Nephron (organoid): ENCODE measurements at regions not wholly inside any gene's neighbourhood (a gene's known extent, or its start where the extent isn't known, plus 50 kb on each side); places are given as distances from the start of the nearest gene placed in this dataset.

Experiments used
- H3K27ac Mint-ChIP-seq, 3 experiments: 2 replicates each; pipeline ENCODE4 v1.8.0; 2020; ENCODE audit warnings: mixed read lengths in 3 of 3, mild to moderate bottlenecking in 2 of 3, moderate library complexity in 1 of 3
- H3K27me3 Mint-ChIP-seq: 2 replicates; pipeline ENCODE4 v1.8.0; 2021; ENCODE audit warnings: low read depth, mild to moderate bottlenecking, moderate library complexity, mixed read lengths
- H3K36me3 Mint-ChIP-seq: 2 replicates; pipeline ENCODE4 v1.8.0; 2020; ENCODE audit warnings: low read depth, mixed read lengths
- H3K4me1 Mint-ChIP-seq: 2 replicates; pipeline ENCODE4 v1.8.0; 2020; ENCODE audit warnings: mixed read lengths
- H3K4me3 Mint-ChIP-seq, 3 experiments: 2 replicates each; pipeline ENCODE4 v1.8.0; 2020; ENCODE audit warnings: mild to moderate bottlenecking in 3 of 3, mixed read lengths in 3 of 3, moderate library complexity in 2 of 3
- H3K9me3 Mint-ChIP-seq: 2 replicates; pipeline ENCODE4 v1.8.0; 2020; ENCODE audit warnings: mixed read lengths
- TF ChIP-seq, protein P1 (sequence below), 3 experiments: fragments of 200-600 bp; sonication (generic); IDR thresholded peaks; one replicate each; pipeline ENCODE4 v1.5.0; 2021; ENCODE audit warnings: antibody characterized with exemption in 3 of 3; ENCODE audit not compliant: unreplicated experiment in 3 of 3

DNA sequence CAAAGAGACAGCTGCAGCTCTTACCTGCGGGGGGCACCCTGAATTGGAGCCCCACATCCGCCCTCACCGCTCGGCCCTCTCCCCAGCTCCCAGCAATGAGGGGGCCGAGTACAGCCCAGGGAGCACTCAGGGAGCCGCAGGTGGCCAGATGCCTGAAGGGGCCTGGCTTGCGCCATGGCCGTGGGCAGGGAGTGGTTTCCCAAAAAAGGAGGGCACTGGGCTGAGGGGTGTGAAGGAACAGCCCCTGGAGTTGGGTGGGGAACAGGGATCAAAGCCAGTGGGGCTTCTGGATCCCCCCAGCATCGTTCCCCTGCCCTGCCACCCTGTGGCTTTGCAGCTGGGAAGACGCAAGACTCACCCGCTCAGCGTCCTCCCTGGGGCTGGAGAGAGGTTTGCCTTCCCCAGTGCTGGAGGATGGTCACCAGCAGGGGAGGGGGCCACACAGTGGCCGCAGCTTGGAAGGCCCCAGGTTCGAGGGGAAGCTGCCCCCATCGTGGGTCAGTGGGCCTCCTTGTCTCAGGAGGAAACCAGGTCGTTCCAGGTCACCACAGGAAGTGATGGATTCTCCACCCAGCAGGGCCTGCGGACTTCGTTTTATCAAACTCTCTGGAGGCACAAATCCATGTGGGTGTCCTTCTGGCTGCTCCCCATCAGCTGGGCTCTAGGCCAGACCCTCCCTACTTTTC is 68.2 kb upstream of the HPCAL1 start:
- H3K27me3 Mint-ChIP-seq: peaks cover 34% of the 10 kb centered on the region
- no peak overlapping the region for H3K4me3 Mint-ChIP-seq
- no peak overlapping the region for H3K27ac Mint-ChIP-seq
- TF ChIP-seq, protein P1, sequence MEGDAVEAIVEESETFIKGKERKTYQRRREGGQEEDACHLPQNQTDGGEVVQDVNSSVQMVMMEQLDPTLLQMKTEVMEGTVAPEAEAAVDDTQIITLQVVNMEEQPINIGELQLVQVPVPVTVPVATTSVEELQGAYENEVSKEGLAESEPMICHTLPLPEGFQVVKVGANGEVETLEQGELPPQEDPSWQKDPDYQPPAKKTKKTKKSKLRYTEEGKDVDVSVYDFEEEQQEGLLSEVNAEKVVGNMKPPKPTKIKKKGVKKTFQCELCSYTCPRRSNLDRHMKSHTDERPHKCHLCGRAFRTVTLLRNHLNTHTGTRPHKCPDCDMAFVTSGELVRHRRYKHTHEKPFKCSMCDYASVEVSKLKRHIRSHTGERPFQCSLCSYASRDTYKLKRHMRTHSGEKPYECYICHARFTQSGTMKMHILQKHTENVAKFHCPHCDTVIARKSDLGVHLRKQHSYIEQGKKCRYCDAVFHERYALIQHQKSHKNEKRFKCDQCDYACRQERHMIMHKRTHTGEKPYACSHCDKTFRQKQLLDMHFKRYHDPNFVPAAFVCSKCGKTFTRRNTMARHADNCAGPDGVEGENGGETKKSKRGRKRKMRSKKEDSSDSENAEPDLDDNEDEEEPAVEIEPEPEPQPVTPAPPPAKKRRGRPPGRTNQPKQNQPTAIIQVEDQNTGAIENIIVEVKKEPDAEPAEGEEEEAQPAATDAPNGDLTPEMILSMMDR (IDR thresholded peaks at IDR 0.05; ENCODE audit: unreplicated experiment in 3 of 3): no peak
- no peaks in the 10 kb centered on the region for H3K9me3 Mint-ChIP-seq
- no peaks in the 10 kb centered on the region for H3K4me1 Mint-ChIP-seq
- H3K36me3 Mint-ChIP-seq: no peaks in the 10 kb centered on the region

DNA sequence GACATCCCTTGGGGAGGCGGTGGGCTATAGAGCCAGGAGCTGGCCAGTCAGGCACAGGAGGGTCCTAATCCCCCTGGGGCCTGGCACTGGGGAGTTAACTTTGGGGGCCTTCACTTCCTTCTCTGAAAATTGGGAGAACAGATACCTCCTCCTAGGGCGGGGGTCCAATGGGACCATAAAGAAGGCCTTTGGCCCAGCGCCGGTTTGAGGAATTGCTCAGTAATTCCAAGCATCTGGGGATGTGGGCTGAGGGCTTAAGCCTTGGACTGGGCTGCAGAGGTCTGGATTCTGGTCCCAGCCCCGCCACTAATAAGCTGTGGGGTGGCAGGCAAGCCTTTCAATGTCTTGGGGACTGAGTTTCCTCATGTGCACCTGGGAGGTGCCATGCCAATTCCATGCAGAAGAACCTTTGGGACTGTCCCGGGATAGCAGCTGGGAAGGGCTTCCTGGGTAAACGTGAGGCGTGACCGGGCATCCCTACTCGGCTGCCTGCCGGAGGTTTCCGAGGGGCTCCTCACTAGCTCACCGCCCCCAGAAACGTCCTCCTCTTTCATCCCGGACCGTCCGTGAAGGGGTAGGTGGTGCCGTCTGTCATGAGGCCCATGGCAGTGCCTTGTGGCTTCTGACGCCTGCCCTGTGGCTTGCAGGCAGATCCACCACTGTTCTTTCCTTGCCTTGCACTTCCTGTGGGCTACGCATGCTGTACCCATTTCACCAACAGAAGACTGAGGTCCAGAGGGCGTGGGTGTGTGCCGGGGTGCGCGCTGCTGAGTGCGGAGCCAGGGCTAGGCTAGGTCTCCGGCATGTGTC is 67.4 kb upstream of the HPCAL1 start:
- no peak overlapping the region for H3K27ac Mint-ChIP-seq
- no peaks in the 10 kb centered on the region for H3K4me1 Mint-ChIP-seq
- TF ChIP-seq, protein P1 (IDR thresholded peaks at IDR 0.05; ENCODE audit: unreplicated experiment in 3 of 3): no peak
- no peaks in the 10 kb centered on the region for H3K36me3 Mint-ChIP-seq
- peaks cover 35% of the 10 kb centered on the region for H3K27me3 Mint-ChIP-seq
- no peaks in the 10 kb centered on the region for H3K9me3 Mint-ChIP-seq
- H3K4me3 Mint-ChIP-seq: no peak overlapping the region

DNA sequence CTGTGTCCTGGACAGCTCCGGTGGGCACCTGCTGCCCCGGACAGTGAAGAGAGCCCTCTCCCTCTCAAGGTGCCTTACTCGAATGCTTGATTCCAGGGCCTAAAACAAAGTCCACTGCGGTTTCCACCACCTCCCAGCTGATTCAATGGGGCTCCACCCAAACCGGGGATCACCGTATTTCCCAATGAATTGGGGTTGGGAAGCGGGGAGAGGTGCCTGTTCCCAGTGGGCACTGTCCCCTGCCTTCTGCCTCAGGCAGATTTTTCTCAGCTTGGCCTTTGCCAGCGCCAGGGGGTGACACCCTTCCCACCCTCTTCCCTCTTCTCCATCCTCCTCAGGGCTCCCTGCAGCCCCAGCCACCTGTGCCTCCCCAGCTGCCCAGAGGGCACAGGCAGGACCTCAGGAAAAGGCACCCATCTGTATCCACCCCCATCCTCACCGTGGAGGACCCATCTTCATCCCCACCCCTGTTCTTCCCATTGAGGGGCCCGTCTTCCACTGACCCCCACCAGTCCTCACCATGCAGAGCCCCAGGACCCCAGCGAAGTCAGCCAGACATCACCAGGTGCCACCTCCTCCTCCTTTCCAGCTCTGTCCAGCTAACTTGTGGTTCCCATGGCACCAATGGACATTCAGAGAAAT is 66.7 kb upstream of the HPCAL1 start:
- H3K9me3 Mint-ChIP-seq: no peaks in the 10 kb centered on the region
- TF ChIP-seq, protein P1 (IDR thresholded peaks at IDR 0.05; ENCODE audit: unreplicated experiment in 3 of 3): no peak
- H3K4me3 Mint-ChIP-seq: no peak overlapping the region
- peaks cover 35% of the 10 kb centered on the region for H3K27me3 Mint-ChIP-seq
- no peak overlapping the region for H3K27ac Mint-ChIP-seq
- no peaks in the 10 kb centered on the region for H3K36me3 Mint-ChIP-seq
- H3K4me1 Mint-ChIP-seq: no peaks in the 10 kb centered on the region

DNA sequence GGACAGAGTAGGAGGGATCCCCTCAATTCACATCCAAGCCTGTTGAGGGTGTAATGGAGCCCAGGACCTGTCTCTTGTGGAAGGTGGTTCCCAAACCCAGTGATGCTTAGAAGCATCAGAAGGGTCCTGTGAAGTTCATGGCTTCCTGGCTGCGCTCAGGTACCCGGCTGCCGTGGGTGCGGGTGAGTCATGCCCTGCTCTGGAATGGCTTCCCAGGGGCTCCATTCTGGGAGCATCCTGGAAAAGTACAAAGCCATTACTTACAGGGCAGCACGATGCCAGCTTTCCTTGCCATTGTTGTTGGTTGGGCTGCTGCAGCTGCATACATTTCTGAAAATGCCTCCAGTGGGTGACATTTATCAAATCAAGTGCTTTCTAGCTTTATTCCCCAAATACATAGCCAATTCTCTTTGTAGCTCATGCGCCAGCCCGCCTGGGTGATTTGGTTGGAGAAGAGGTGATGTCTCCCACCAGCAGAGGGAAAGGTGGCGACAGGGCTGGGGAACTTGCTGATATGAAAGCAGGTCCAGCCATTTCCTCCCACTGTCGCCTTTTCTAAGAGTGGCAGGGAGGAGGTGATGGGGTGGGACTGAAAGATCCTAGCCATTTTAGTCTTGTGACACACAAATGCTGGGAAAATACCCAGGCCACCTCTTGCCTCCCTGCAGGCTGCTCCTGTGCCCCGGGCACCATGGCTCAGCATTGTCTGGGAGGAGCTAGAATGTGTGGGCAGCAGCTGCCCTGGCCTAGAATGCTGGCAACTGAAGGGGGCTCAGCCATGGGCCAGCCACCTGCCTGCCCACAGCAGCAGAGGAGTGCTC is 65.9 kb upstream of the HPCAL1 start:
- Mint-ChIP-seq H3K27ac (no peak overlapping the region), H3K4me3 (no peak overlapping the region), H3K36me3 (no peaks in the 10 kb centered on the region), H3K27me3 (peaks cover 35% of the 10 kb centered on the region), H3K9me3 (no peaks in the 10 kb centered on the region), H3K4me1 (no peaks in the 10 kb centered on the region)
- TF ChIP-seq, protein P1 (IDR thresholded peaks at IDR 0.05; ENCODE audit: unreplicated experiment in 3 of 3): no peak

DNA sequence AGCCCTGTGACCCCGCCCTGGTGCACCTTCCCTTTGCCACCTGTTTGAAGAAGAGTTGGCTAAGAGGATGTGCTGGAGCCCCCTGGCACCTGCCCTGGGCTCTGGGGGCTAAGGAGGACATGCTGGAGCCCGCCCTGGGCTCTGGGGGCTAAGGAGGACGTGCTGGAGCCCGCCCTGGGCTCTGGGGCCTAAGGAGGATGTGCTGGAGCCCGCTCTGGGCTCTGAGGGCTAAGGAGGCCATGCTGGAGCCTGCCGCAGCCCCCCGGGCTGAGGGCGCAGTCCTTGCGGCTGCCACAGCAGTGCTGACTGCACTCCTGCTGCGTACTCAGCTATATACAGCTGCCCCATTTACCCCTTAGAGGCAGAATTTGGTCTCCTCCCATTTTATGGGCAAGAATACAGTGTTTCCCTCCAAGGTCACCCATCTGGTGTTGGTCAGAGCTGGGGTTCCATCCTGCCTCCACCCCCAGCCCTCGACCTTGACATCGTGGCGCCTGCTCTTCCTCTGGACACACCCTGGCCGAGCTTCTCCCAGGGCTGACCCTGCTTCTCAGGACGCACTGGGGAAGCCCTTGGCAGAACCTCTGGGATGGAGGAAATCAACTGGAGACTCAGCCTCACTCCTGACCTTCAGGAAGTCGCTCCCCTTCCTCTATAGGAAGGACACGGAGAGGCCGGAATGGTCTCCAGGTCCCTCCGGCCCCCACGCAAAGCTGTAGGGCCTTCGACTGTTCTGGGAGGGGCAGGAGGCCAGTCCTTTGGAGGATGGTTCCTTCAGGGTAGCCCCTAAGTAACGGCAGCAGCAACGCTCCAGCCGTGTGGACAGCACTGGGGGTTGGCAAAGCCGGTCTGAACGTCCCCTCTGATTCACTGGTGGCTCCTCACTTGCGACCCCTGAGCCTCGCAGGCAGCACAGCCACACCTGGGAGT is 65.0 kb upstream of the HPCAL1 start:
- Mint-ChIP-seq H3K9me3 (no peaks in the 10 kb centered on the region), H3K27me3 (peaks cover 27% of the 10 kb centered on the region), H3K36me3 (no peaks in the 10 kb centered on the region), H3K27ac (no peak overlapping the region), H3K4me3 (no peak overlapping the region), H3K4me1 (no peaks in the 10 kb centered on the region)
- TF ChIP-seq, protein P1 (IDR thresholded peaks at IDR 0.05; ENCODE audit: unreplicated experiment in 3 of 3): no peak
